Inflammatory macrophage (primary cell): ENCODE measurements at regions not wholly inside any gene's neighbourhood (a gene's known extent, or its start where the extent isn't known, plus 50 kb on each side); places are given as distances from the start of the nearest gene placed in this dataset.
"Not testable (repeated sequence)": the region's sequence is repeated elsewhere in the genome, so short reads cannot be mapped to it uniquely, and the experiment has no call there.

Source experiments
- DNase-seq, 2 donors: peaks; one replicate each; pipeline ENCODE4 v3.0.0-alpha.2; 2020 to 2022

- DNase-seq = no peak
Observed at GRCh38 chr16:65333283-65333682, 211.4 kb upstream of the CDH11 start.

GRCh38 chr16:65327346-65327745 lies 205.5 kb upstream of the CDH11 start:
- no peak for DNase-seq

- DNase-seq = no peak
Observed at GRCh38 chr16:65323655-65324237, 201.9 kb upstream of the CDH11 start.

GRCh38 chr16:65319621-65320231 lies 197.9 kb upstream of the CDH11 start:
- DNase-seq = no peak

GRCh38 chr16:65318590-65319257 lies 196.9 kb upstream of the CDH11 start:
- no peak for DNase-seq

- DNase-seq = no peak
Observed at GRCh38 chr16:65318138-65318537, 196.3 kb upstream of the CDH11 start.

GRCh38 chr16:65316808-65317207 lies 194.9 kb upstream of the CDH11 start:
- no peak for DNase-seq

- no peak for DNase-seq
Observed at GRCh38 chr16:65315081-65315780, 193.4 kb upstream of the CDH11 start.

GRCh38 chr16:65314627-65315008 lies 192.8 kb upstream of the CDH11 start:
- no peak for DNase-seq

- no peak for DNase-seq
Observed at GRCh38 chr16:65313936-65314626, 192.2 kb upstream of the CDH11 start.

GRCh38 chr16:65312795-65313194 lies 190.9 kb upstream of the CDH11 start:
- DNase-seq = no peak

- DNase-seq = no peak
Observed at GRCh38 chr16:65312071-65312470, 190.2 kb upstream of the CDH11 start.

GRCh38 chr16:65310491-65310890 lies 188.6 kb upstream of the CDH11 start:
- not testable (repeated sequence) for DNase-seq

GRCh38 chr16:65309354-65309753 lies 187.5 kb upstream of the CDH11 start:
- DNase-seq = no peak

- DNase-seq = no peak
Observed at GRCh38 chr16:65308506-65308905, 186.6 kb upstream of the CDH11 start.

GRCh38 chr16:65307286-65307685 lies 185.4 kb upstream of the CDH11 start:
- DNase-seq = no peak

GRCh38 chr16:65306722-65307121 lies 184.9 kb upstream of the CDH11 start:
- no peak for DNase-seq

- no peak for DNase-seq
Observed at GRCh38 chr16:65306300-65306699, 184.4 kb upstream of the CDH11 start.

- no peak for DNase-seq
Observed at GRCh38 chr16:65305266-65305959, 183.6 kb upstream of the CDH11 start.

- DNase-seq = no peak
Observed at GRCh38 chr16:65301029-65301428, 179.2 kb upstream of the CDH11 start.

- DNase-seq = no peak
Observed at GRCh38 chr16:65297453-65297852, 175.6 kb upstream of the CDH11 start.

- no peak for DNase-seq
Observed at GRCh38 chr16:65295527-65295926, 173.7 kb upstream of the CDH11 start.
